GM21381 (cell line): ENCODE measurements at regions not wholly inside any gene's neighbourhood (a gene's known extent, or its start where the extent isn't known, plus 50 kb on each side); places are given as distances from the start of the nearest gene placed in this dataset.
"Not testable (repeated sequence)": the region's sequence is repeated elsewhere in the genome, so short reads cannot be mapped to it uniquely, and the experiment has no call there.

Source experiments
- ATAC-seq: cut with Tn5 transposase; IDR thresholded peaks from one replicate; pipeline ENCODE4 v1.9.1; 2021; ENCODE audit warnings: mild to moderate bottlenecking, moderate library complexity; ENCODE audit not compliant: unreplicated experiment

GRCh38 chr13:47718556-47718955 lies 282.5 kb downstream of the SUCLA2 start:
- no peak for ATAC-seq

GRCh38 chr13:47708386-47708785 lies 292.7 kb downstream of the SUCLA2 start:
- no peak for ATAC-seq

- no peak for ATAC-seq
These were observed 293.7 kb downstream of the SUCLA2 start for GRCh38 chr13:47707414-47707813.

GRCh38 chr13:47705185-47705584 lies 295.9 kb downstream of the SUCLA2 start:
- ATAC-seq = no peak

GRCh38 chr13:47696674-47697073 lies 304.4 kb downstream of the SUCLA2 start:
- no peak for ATAC-seq

- no peak for ATAC-seq
These were observed 313.5 kb downstream of the SUCLA2 start for GRCh38 chr13:47687577-47687976.

- ATAC-seq = not testable (repeated sequence)
These were observed 315.9 kb downstream of the SUCLA2 start for GRCh38 chr13:47685156-47685555.

- ATAC-seq = no peak
These were observed 320.3 kb downstream of the SUCLA2 start for GRCh38 chr13:47680748-47681147.

- no peak for ATAC-seq
These were observed 321.7 kb downstream of the SUCLA2 start for GRCh38 chr13:47679401-47679800.

- no peak for ATAC-seq
These were observed 322.7 kb downstream of the SUCLA2 start for GRCh38 chr13:47678201-47678968.

- no peak for ATAC-seq
These were observed 325.2 kb downstream of the SUCLA2 start for GRCh38 chr13:47675871-47676270.

- ATAC-seq = no peak
These were observed 327.8 kb downstream of the SUCLA2 start for GRCh38 chr13:47673009-47673850.

- no peak for ATAC-seq
These were observed 328.6 kb downstream of the SUCLA2 start for GRCh38 chr13:47672245-47673008.

- ATAC-seq = no peak
These were observed 329.3 kb downstream of the SUCLA2 start for GRCh38 chr13:47671776-47672175.

- ATAC-seq = no peak
These were observed 336.0 kb downstream of the SUCLA2 start for GRCh38 chr13:47665043-47665442.

- ATAC-seq = no peak
These were observed 340.0 kb downstream of the SUCLA2 start for GRCh38 chr13:47661076-47661475.

- ATAC-seq = no peak
These were observed 344.4 kb downstream of the SUCLA2 start for GRCh38 chr13:47656651-47657050.

- no peak for ATAC-seq
These were observed 350.9 kb downstream of the SUCLA2 start for GRCh38 chr13:47650209-47650608.

- ATAC-seq = no peak
These were observed 354.1 kb downstream of the SUCLA2 start for GRCh38 chr13:47647001-47647400.

GRCh38 chr13:47646298-47646697 lies 354.8 kb downstream of the SUCLA2 start:
- no peak for ATAC-seq

- ATAC-seq = no peak
These were observed 361.2 kb downstream of the SUCLA2 start for GRCh38 chr13:47639738-47640447.
